ENCODE measurements at regions not wholly inside any gene's neighbourhood (a gene's known extent, or its start where the extent isn't known, plus 50 kb on each side); places are given as distances from the start of the nearest gene placed in this dataset.

- TF ChIP-seq CTCF (IDR thresholded peaks at IDR 0.05) (no peak), POLR2A (IDR thresholded peaks at IDR 0.05) (no peak)
These were observed 148.7 kb downstream of the KDR start for GRCh38 chr4:54976682-54977081.

Data from tibial nerve (tissue), 3 donors.